HepG2 (cell line): ENCODE measurements at regions not wholly inside any gene's neighbourhood (a gene's known extent, or its start where the extent isn't known, plus 50 kb on each side); places are given as distances from the start of the nearest gene placed in this dataset.

Experiments used
- ATAC-seq: fragments of 200-7000 bp; cut with Tn5 transposase; 3 replicates; pipeline ENCODE4 v1.9.1; 2020; ENCODE audit warnings: mild to moderate bottlenecking, moderate library complexity
- BruUV-seq: library from RNA; stranded (reverse); fragments of 400-500 nt; replicated peaks from 2 replicates; lab custom pipeline; 2021; lab: Mats Ljungman, UMichigan
- CTCF ChIA-PET: fragments of 300-600 bp; formaldehyde crosslinking; extraction: SDS; loops from one replicate; lab custom pipeline; 2021; ENCODE audit warnings: low total read pairs, inconsistent platforms, low intra/inter-chr PET ratio; lab: Yijun Ruan, JAX
- POLR2A ChIA-PET: fragments of 350-600 bp; sonication (Branson Sonifier 250); formaldehyde crosslinking; loops from one replicate; lab custom pipeline; 2020; ENCODE audit warnings: antibody characterized with exemption, inconsistent platforms; lab: Yijun Ruan, JAX
- DNase-seq: peaks from one replicate; pipeline ENCODE4 v3.0.0-alpha.2; 2015; ENCODE audit warnings: low spot score
- FAIRE-seq: peaks from 3 replicates; lab custom pipeline; 2011; peaks lifted over from hg19 to GRCh38; lab: Jason Lieb, UNC
- H2AFZ ChIP-seq: one replicate; pipeline ENCODE4 v1.6.1; 2011; ENCODE audit warnings: low read length, inconsistent platforms
- H3K27ac ChIP-seq: fragments of 300-600 bp; 3 replicates; pipeline ENCODE4 v1.8.0; 2011; ENCODE audit warnings: mixed run types, mild to moderate bottlenecking, mixed read lengths, low read length, inconsistent platforms; ENCODE audit not compliant: insufficient read depth; ENCODE audit errors: extremely low read length
- H3K27me3 ChIP-seq, 2 experiments: fragments of 200-600 bp in 1 of 2; 2 replicates in 1 of 2; 3 replicates in 1 of 2; pipeline versions ENCODE4 v1.6.0 to v1.8.0; 2011; ENCODE audit warnings: low read length in 2 of 2, mild to moderate bottlenecking in 2 of 2, moderate library complexity in 2 of 2, inconsistent platforms in 1 of 2; ENCODE audit not compliant: insufficient read depth in 2 of 2, control insufficient read depth in 1 of 2
- H3K36me3 ChIP-seq, 2 experiments: fragments of 200-600 bp in 1 of 2; replicated peaks in 1 of 2; 2 replicates in 1 of 2; 3 replicates in 1 of 2; pipeline versions ENCODE4 v1.5.1 to v1.8.0; 2011; ENCODE audit warnings: low read length in 2 of 2, inconsistent platforms in 1 of 2; ENCODE audit not compliant: insufficient read depth in 2 of 2, control insufficient read depth in 1 of 2
- H3K4me1 ChIP-seq: 2 replicates; pipeline ENCODE4 v1.5.1; 2012; ENCODE audit warnings: low read length, inconsistent platforms; ENCODE audit not compliant: insufficient read depth
- H3K4me2 ChIP-seq: 2 replicates; pipeline ENCODE4 v1.6.0; 2011; ENCODE audit warnings: low read depth, low read length, inconsistent platforms
- H3K4me3 ChIP-seq, 3 experiments: fragments of 200-600 bp in 1 of 3; sonication (generic), shearing (Covaris generic) in 1 of 3; replicated peaks in 1 of 3; 2 replicates each; pipeline ENCODE4 v1.5.1; 2011 to 2016; ENCODE audit warnings: low read length in 3 of 3, inconsistent platforms in 2 of 3, low read depth in 2 of 3, mild to moderate bottlenecking in 2 of 3, control low read depth in 1 of 3, mixed read lengths in 1 of 3; ENCODE audit not compliant: insufficient read depth in 1 of 3
- H3K79me2 ChIP-seq: one replicate; pipeline ENCODE4 v1.6.1; 2011; ENCODE audit warnings: low read length, inconsistent platforms; ENCODE audit not compliant: insufficient read depth
- H3K9ac ChIP-seq: 2 replicates; pipeline ENCODE4 v1.6.0; 2011; ENCODE audit warnings: mild to moderate bottlenecking, low read depth, low read length, inconsistent platforms; ENCODE audit not compliant: insufficient read depth
- H3K9me3 ChIP-seq: 2 replicates; pipeline ENCODE4 v1.5.1; 2012; ENCODE audit warnings: mild to moderate bottlenecking, low read length
- H4K20me1 ChIP-seq: 2 replicates; pipeline ENCODE4 v1.6.0; 2011; ENCODE audit warnings: inconsistent platforms, mild to moderate bottlenecking, low read length, moderate library complexity; ENCODE audit not compliant: insufficient read depth
- CBFB ChIP-seq: sonication (generic); formaldehyde crosslinking; IDR thresholded peaks from 2 replicates; pipeline ENCODE4 v1.4.0; 2020; ENCODE audit warnings: missing genetic modification reagents
- CBX1 ChIP-seq: IDR thresholded peaks from one replicate; pipeline ENCODE4 v1.6.1; 2016; ENCODE audit warnings: antibody characterized with exemption, low read depth
- HMGXB4 ChIP-seq, 2 experiments: sonication (generic) in 1 of 2; formaldehyde crosslinking in 1 of 2; IDR thresholded peaks; 2 replicates each; pipeline versions ENCODE4 v1.4.0 to v1.6.1; 2018 to 2020; ENCODE audit warnings: missing genetic modification reagents in 2 of 2, borderline replicate concordance in 1 of 2, low read depth in 1 of 2, mild to moderate bottlenecking in 1 of 2, missing biosample characterization in 1 of 2
- RELA ChIP-seq: sonication (generic); formaldehyde crosslinking; IDR thresholded peaks from 2 replicates; pipeline ENCODE4 v1.4.0; 2020; ENCODE audit warnings: missing genetic modification reagents
- TFAP4 ChIP-seq: sonication (generic); IDR thresholded peaks from 2 replicates; pipeline ENCODE4 v1.6.1; 2016; ENCODE audit warnings: low read depth, borderline replicate concordance
- WGBS: methylation state at CpG from one replicate; pipeline ENCODE4 v1.1.6; 2017; ENCODE audit warnings: low lambda C conversion rate; 5-methylcytosine and 5-hydroxymethylcytosine counted together
- in situ Hi-C: cut with HindIII; loops from 2 replicates; pipeline ENCODE4 v1.10.0; 2017; ENCODE audit warnings: low pct_unique_long_range_greater_than_20kb; ENCODE audit not compliant: extremely low pct_ligation_motif_present
- intact Hi-C: fragments of 100-400 bp; cut with micrococcal nuclease; formaldehyde crosslinking; loops from one replicate; pipeline ENCODE4 v1.10.0; 2022; ENCODE audit not compliant: unreplicated experiment
- TF ChIP-seq, protein P1 (sequence below): sonication (generic); formaldehyde crosslinking; IDR thresholded peaks from 2 replicates; pipeline ENCODE4 v1.8.0; 2022; ENCODE audit warnings: mild to moderate bottlenecking, missing genetic modification reagents, borderline replicate concordance

GRCh38 chr1:97013941-97014340 lies 292.4 kb downstream of the PTBP2 start:
- ATAC-seq: no peak
- Histone ChIP-seq H3K27ac (no peak overlapping the region), H3K4me1 (no peaks in the 10 kb centered on the region), H3K4me2 (no peak overlapping the region), H3K36me3 (no peaks in the 10 kb centered on the region), H3K9ac (no peak overlapping the region), H3K9me3 (no peaks in the 10 kb centered on the region), H3K4me3 (no peak overlapping the region), H4K20me1 (no peaks in the 10 kb centered on the region), H3K79me2 (no peaks in the 10 kb centered on the region), H3K27me3 (no peaks in the 10 kb centered on the region)
- WGBS: 0% methylated on average over 1 of the region's 1 CpG
- in situ Hi-C loops: no loop called here
- BruUV-seq: no TSS peak
- CTCF ChIA-PET: no interaction called here
- FAIRE-seq: no peak
- DNase-seq: no peak
- POLR2A ChIA-PET: no interaction called here
- intact Hi-C loops: no loop called here
- TF ChIP-seq CBFB (CRISPR knock-in tag) (no peak), RELA (no peak), TFAP4 (no peak), HMGXB4 (CRISPR knock-in tag; IDR thresholded peaks at IDR 0.05; ENCODE audit: borderline replicate concordance in 1 of 2, low read depth in 1 of 2) (no peak), CBX1 (no peak)
- TF ChIP-seq, protein P1, sequence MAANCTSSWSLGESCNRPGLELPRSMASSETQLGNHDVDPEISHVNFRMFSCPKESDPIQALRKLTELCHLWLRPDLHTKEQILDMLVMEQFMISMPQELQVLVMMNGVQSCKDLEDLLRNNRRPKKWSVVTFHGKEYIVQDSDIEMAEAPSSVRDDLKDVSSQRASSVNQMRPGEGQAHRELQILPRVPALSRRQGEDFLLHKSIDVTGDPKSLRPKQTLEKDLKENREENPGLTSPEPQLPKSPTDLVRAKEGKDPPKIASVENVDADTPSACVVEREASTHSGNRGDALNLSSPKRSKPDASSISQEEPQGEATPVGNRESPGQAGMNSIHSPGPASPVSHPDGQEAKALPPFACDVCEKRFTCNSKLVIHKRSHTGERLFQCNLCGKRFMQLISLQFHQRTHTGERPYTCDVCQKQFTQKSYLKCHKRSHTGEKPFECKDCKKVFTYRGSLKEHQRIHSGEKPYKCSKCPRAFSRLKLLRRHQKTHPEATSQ (CRISPR knock-in tag): no peak
- TF ChIP-seq, all 625 proteins: peak for 0
- H2AFZ ChIP-seq: no peak overlapping the region
